Natural killer cell (primary cell): ENCODE measurements at regions not wholly inside any gene's neighbourhood (a gene's known extent, or its start where the extent isn't known, plus 50 kb on each side); places are given as distances from the start of the nearest gene placed in this dataset.

ENCODE experiments used
- ATAC-seq, 3 donors: fragments of 150-1000 bp in 2 of 3; fragments of 200-7000 bp in 1 of 3; cut with Tn5 transposase; 1 replicate in 1 of 3; 2 replicates in 2 of 3; pipeline ENCODE4 v1.10.0; 2021; ENCODE audit warnings: mild to moderate bottlenecking in 2 of 3, moderate library complexity in 2 of 3
- DNase-seq, 2 donors: peaks; one replicate each; pipeline versions ENCODE4 v3.0.0 to v3.0.0-alpha.2; 2013 to 2021; ENCODE audit warnings: mixed read lengths in 1 of 2
- H3K27ac ChIP-seq: one replicate; pipeline ENCODE4 v1.5.1; 2013; ENCODE audit warnings: mild to moderate bottlenecking, low read length
- H3K27me3 ChIP-seq: one replicate; pipeline ENCODE4 v1.6.1; 2013; ENCODE audit warnings: low read length; ENCODE audit not compliant: control insufficient read depth, insufficient read depth
- H3K36me3 ChIP-seq: one replicate; pipeline ENCODE4 v1.6.1; 2013; ENCODE audit warnings: low read length; ENCODE audit not compliant: control insufficient read depth, insufficient read depth
- H3K4me1 ChIP-seq: one replicate; pipeline ENCODE4 v1.6.1; 2013; ENCODE audit warnings: low read length; ENCODE audit not compliant: control insufficient read depth, insufficient read depth
- H3K4me3 ChIP-seq: one replicate; pipeline ENCODE4 v1.5.1; 2013; ENCODE audit warnings: low read length
- H3K9me3 ChIP-seq: one replicate; pipeline ENCODE4 v1.6.1; 2013; ENCODE audit warnings: low read length; ENCODE audit not compliant: control insufficient read depth, insufficient read depth
- H3K27ac Mint-ChIP-seq, 2 donors: one replicate each; pipeline ENCODE4 v1.8.0; 2022; ENCODE audit warnings: mild to moderate bottlenecking in 2 of 2, mixed read lengths in 2 of 2, moderate library complexity in 1 of 2
- H3K27me3 Mint-ChIP-seq, 2 donors: one replicate each; pipeline ENCODE4 v1.8.0; 2022; ENCODE audit warnings: low read depth in 2 of 2, mixed read lengths in 2 of 2
- H3K36me3 Mint-ChIP-seq: one replicate; pipeline ENCODE4 v1.8.0; 2022; ENCODE audit warnings: mixed read lengths
- H3K4me1 Mint-ChIP-seq, 2 donors: one replicate each; pipeline ENCODE4 v1.8.0; 2022; ENCODE audit warnings: mixed read lengths in 2 of 2
- H3K4me3 Mint-ChIP-seq: one replicate; pipeline ENCODE4 v1.8.0; 2022; ENCODE audit warnings: mild to moderate bottlenecking, moderate library complexity, mixed read lengths
- H3K9me3 Mint-ChIP-seq, 2 donors: one replicate each; pipeline ENCODE4 v1.8.0; 2022; ENCODE audit warnings: mixed read lengths in 2 of 2
- WGBS: methylation state at CpG from one replicate; pipeline ENCODE4 v1.1.7; 2013; ENCODE audit warnings: missing lambda C conversion rate; ENCODE audit not compliant: insufficient coverage; 5-methylcytosine and 5-hydroxymethylcytosine counted together
- intact Hi-C: fragments of 100-400 bp; cut with micrococcal nuclease; formaldehyde crosslinking; loops from one replicate; pipeline ENCODE4 v1.14.2; 2022
- TF ChIP-seq, protein P1 (sequence below): fragments of 200-600 bp; IDR thresholded peaks from one replicate; pipeline ENCODE4 v1.8.0; 2022; ENCODE audit warnings: antibody characterized with exemption

- Histone ChIP-seq H3K27ac (no peak overlapping the region), H3K27me3 (no peaks in the 10 kb centered on the region), H3K9me3 (no peaks in the 10 kb centered on the region), H3K4me1 (no peaks in the 10 kb centered on the region), H3K36me3 (no peaks in the 10 kb centered on the region), H3K4me3 (no peak overlapping the region)
- no peaks in the 10 kb centered on the region for H3K27me3 Mint-ChIP-seq
- no peak overlapping the region for H3K4me3 Mint-ChIP-seq
- TF ChIP-seq, protein P1, sequence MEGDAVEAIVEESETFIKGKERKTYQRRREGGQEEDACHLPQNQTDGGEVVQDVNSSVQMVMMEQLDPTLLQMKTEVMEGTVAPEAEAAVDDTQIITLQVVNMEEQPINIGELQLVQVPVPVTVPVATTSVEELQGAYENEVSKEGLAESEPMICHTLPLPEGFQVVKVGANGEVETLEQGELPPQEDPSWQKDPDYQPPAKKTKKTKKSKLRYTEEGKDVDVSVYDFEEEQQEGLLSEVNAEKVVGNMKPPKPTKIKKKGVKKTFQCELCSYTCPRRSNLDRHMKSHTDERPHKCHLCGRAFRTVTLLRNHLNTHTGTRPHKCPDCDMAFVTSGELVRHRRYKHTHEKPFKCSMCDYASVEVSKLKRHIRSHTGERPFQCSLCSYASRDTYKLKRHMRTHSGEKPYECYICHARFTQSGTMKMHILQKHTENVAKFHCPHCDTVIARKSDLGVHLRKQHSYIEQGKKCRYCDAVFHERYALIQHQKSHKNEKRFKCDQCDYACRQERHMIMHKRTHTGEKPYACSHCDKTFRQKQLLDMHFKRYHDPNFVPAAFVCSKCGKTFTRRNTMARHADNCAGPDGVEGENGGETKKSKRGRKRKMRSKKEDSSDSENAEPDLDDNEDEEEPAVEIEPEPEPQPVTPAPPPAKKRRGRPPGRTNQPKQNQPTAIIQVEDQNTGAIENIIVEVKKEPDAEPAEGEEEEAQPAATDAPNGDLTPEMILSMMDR = no peak
- ATAC-seq (no peak), DNase-seq (no peak)
- no peak overlapping the region for H3K27ac Mint-ChIP-seq
- intact Hi-C loops = no loop called here
- WGBS = 95% methylated on average over 5 of the region's 5 CpGs
- H3K36me3 Mint-ChIP-seq = no peaks in the 10 kb centered on the region
- no peaks in the 10 kb centered on the region for H3K9me3 Mint-ChIP-seq
- peaks cover 0 to 5% of the 10 kb centered on the region in 2 donors for H3K4me1 Mint-ChIP-seq
Observed at GRCh38 chr5:87184605-87185004, 83.1 kb upstream of the RASA1 start.

GRCh38 chr5:87185838-87186237 is 81.8 kb upstream of the RASA1 start:
- ATAC-seq (no peak), DNase-seq (no peak)
- Mint-ChIP-seq H3K27ac (no peak overlapping the region), H3K27me3 (no peaks in the 10 kb centered on the region), H3K4me3 (no peak overlapping the region), H3K36me3 (no peaks in the 10 kb centered on the region), H3K4me1 (peaks cover 0 to 5% of the 10 kb centered on the region in 2 donors), H3K9me3 (no peaks in the 10 kb centered on the region)
- TF ChIP-seq, protein P1 = no peak
- WGBS = 74% methylated on average over 2 of the region's 3 CpGs
- intact Hi-C loops = no loop called here
- H3K4me1 ChIP-seq = no peaks in the 10 kb centered on the region
- H3K27ac ChIP-seq = no peak overlapping the region
- H3K4me3 ChIP-seq = no peak overlapping the region
- no peaks in the 10 kb centered on the region for H3K27me3 ChIP-seq
- H3K9me3 ChIP-seq = no peaks in the 10 kb centered on the region
- H3K36me3 ChIP-seq = no peaks in the 10 kb centered on the region

DNA sequence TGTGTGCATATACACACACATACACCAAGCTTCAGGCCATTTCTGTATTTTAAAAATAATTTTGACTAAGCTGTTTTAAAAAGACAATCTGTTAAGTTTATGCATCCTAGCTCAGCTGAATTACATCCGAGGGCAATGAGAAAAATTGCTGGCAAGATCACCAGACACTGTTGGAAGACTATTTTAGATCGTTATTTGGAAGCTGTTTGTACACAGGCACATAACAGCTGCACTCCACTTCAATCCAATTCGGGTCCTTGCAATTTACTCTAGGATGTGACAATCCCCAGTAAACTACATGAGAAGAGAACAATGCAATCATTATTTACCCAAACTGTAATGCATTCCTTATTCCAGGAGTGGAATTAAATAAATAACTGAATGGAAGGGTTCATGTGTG is 79.3 kb upstream of the RASA1 start:
- peaks cover 9 to 11% of the 10 kb centered on the region in 2 donors for H3K4me1 Mint-ChIP-seq
- no peak overlapping the region for H3K4me3 Mint-ChIP-seq
- H3K9me3 ChIP-seq = no peaks in the 10 kb centered on the region
- no peaks in the 10 kb centered on the region for H3K9me3 Mint-ChIP-seq
- H3K4me1 ChIP-seq = no peaks in the 10 kb centered on the region
- H3K4me3 ChIP-seq = no peak overlapping the region
- no peaks in the 10 kb centered on the region for H3K36me3 ChIP-seq
- H3K27me3 ChIP-seq = no peaks in the 10 kb centered on the region
- intact Hi-C loops = no loop called here
- no peak for DNase-seq
- H3K36me3 Mint-ChIP-seq = no peaks in the 10 kb centered on the region
- TF ChIP-seq, protein P1 = no peak
- no peaks in the 10 kb centered on the region for H3K27me3 Mint-ChIP-seq
- no peak overlapping the region for H3K27ac ChIP-seq
- no peak for ATAC-seq
- 93% methylated on average over 3 of the region's 3 CpGs for WGBS
- no peak overlapping the region for H3K27ac Mint-ChIP-seq

GRCh38 chr5:87190041-87190440 is 77.6 kb upstream of the RASA1 start:
- TF ChIP-seq, protein P1 = no peak
- Mint-ChIP-seq H3K9me3 (no peaks in the 10 kb centered on the region), H3K36me3 (no peaks in the 10 kb centered on the region), H3K4me3 (no peak overlapping the region), H3K4me1 (peaks cover 14 to 17% of the 10 kb centered on the region in 2 donors), H3K27ac (no peak overlapping the region), H3K27me3 (no peaks in the 10 kb centered on the region)
- no peaks in the 10 kb centered on the region for H3K27me3 ChIP-seq
- intact Hi-C loops = no loop called here
- DNase-seq (no peak), ATAC-seq (no peak)
- no peaks in the 10 kb centered on the region for H3K36me3 ChIP-seq
- no peaks in the 10 kb centered on the region for H3K9me3 ChIP-seq
- H3K4me1 ChIP-seq = no peaks in the 10 kb centered on the region
- no peak overlapping the region for H3K27ac ChIP-seq
- no peak overlapping the region for H3K4me3 ChIP-seq
